Hepatocyte (in vitro differentiated cells): ENCODE measurements at regions not wholly inside any gene's neighbourhood (a gene's known extent, or its start where the extent isn't known, plus 50 kb on each side); places are given as distances from the start of the nearest gene placed in this dataset.

ENCODE experiments used
- DNase-seq: peaks from one replicate; pipeline ENCODE4 v3.0.0-alpha.2; 2016; ENCODE audit warnings: low spot score
- H2AFZ ChIP-seq: fragments of 200-600 bp; sonication (generic); 2 replicates; pipeline ENCODE4 v1.6.0; 2016; ENCODE audit warnings: antibody characterized with exemption, mild to moderate bottlenecking
- H3K27ac ChIP-seq: fragments of 200-600 bp; sonication (generic); 2 replicates; pipeline ENCODE4 v1.5.1; 2016; ENCODE audit warnings: mild to moderate bottlenecking
- H3K27me3 ChIP-seq: fragments of 200-600 bp; sonication (generic); 2 replicates; pipeline ENCODE4 v1.6.1; 2016
- H3K36me3 ChIP-seq: fragments of 200-600 bp; sonication (generic); replicated peaks from 2 replicates; pipeline ENCODE4 v1.5.1; 2016; ENCODE audit warnings: low read depth; ENCODE audit not compliant: insufficient read depth
- H3K4me1 ChIP-seq: fragments of 200-600 bp; sonication (generic); 2 replicates; pipeline ENCODE4 v1.5.1; 2016; ENCODE audit warnings: mild to moderate bottlenecking, moderate library complexity; ENCODE audit not compliant: insufficient read depth
- H3K4me2 ChIP-seq: fragments of 200-600 bp; sonication (generic); 2 replicates; pipeline ENCODE4 v1.6.0; 2016
- H3K4me3 ChIP-seq: fragments of 200-600 bp; sonication (generic); 2 replicates; pipeline ENCODE4 v1.5.1; 2016; ENCODE audit warnings: mild to moderate bottlenecking
- H3K79me2 ChIP-seq: fragments of 200-600 bp; sonication (generic); 2 replicates; pipeline ENCODE4 v1.6.0; 2017; ENCODE audit warnings: mild to moderate bottlenecking
- H3K9me2 ChIP-seq: fragments of 200-600 bp; sonication (generic); replicated peaks from 2 replicates; pipeline ENCODE4 v1.6.0; 2017; ENCODE audit warnings: mild to moderate bottlenecking; ENCODE audit not compliant: insufficient read depth
- H3K9me3 ChIP-seq: fragments of 200-600 bp; sonication (generic); 2 replicates; pipeline ENCODE4 v1.5.1; 2016; ENCODE audit warnings: low read depth, mild to moderate bottlenecking
- H4K20me1 ChIP-seq: fragments of 200-600 bp; sonication (generic); 2 replicates; pipeline ENCODE4 v1.6.0; 2016; ENCODE audit warnings: mild to moderate bottlenecking; ENCODE audit not compliant: insufficient read depth, poor library complexity, severe bottlenecking
- CTCF ChIP-seq: fragments of 200-600 bp; sonication (generic); IDR thresholded peaks from 2 replicates; pipeline ENCODE4 v1.5.1; 2016; ENCODE audit warnings: antibody characterized with exemption, mild to moderate bottlenecking; ENCODE audit not compliant: poor library complexity
- EZH2 ChIP-seq: fragments of 200-600 bp; sonication (generic); IDR thresholded peaks from 2 replicates; pipeline ENCODE4 v1.6.1; 2016; ENCODE audit warnings: antibody characterized with exemption, mild to moderate bottlenecking, borderline replicate concordance
- EZH2phosphoT487 ChIP-seq: fragments of 200-600 bp; sonication (generic); IDR thresholded peaks from one replicate; pipeline ENCODE4 v1.6.1; 2018; ENCODE audit warnings: antibody characterized with exemption, mild to moderate bottlenecking, low read depth, moderate library complexity; ENCODE audit not compliant: unreplicated experiment, severe bottlenecking
- WGBS: methylation state at CpG from one replicate; pipeline ENCODE4 v1.1.6; 2016; ENCODE audit warnings: low lambda C conversion rate; ENCODE audit errors: missing lambda C conversion rate; 5-methylcytosine and 5-hydroxymethylcytosine counted together

GRCh38 chr7:32301427-32301826 lies 188.8 kb downstream of the LSM5 start:
- Histone ChIP-seq H3K79me2 (no peaks in the 10 kb centered on the region), H2AFZ (no peak overlapping the region), H3K36me3 (no peaks in the 10 kb centered on the region), H3K9me3 (no peaks in the 10 kb centered on the region), H4K20me1 (no peaks in the 10 kb centered on the region), H3K27ac (no peak overlapping the region), H3K27me3 (peaks cover 67% of the 10 kb centered on the region), H3K4me3 (no peak overlapping the region), H3K4me2 (no peak overlapping the region), H3K4me1 (peaks cover 4% of the 10 kb centered on the region), H3K9me2 (no peaks in the 10 kb centered on the region)
- no peak for DNase-seq
- TF ChIP-seq EZH2, result no peak
- no peak for TF ChIP-seq EZH2phosphoT487
- TF ChIP-seq CTCF, result no peak
- WGBS, result 75% methylated on average over 3 of the region's 3 CpGs

- Histone ChIP-seq H4K20me1 (no peaks in the 10 kb centered on the region), H3K27me3 (peaks cover 78% of the 10 kb centered on the region), H3K79me2 (no peaks in the 10 kb centered on the region), H3K4me1 (peaks cover 4% of the 10 kb centered on the region), H3K4me2 (peak overlapping the region; percentile 96), H3K4me3 (peak overlapping the region; percentile 55), H3K36me3 (no peaks in the 10 kb centered on the region), H3K9me3 (no peaks in the 10 kb centered on the region), H3K27ac (no peak overlapping the region), H3K9me2 (no peaks in the 10 kb centered on the region), H2AFZ (peak overlapping the region; percentile 87)
- peak; percentile 46 for DNase-seq
- 29% methylated on average over 17 of the region's 17 CpGs for WGBS
- TF ChIP-seq EZH2phosphoT487 (no peak), CTCF (no peak), EZH2 (no peak)
Observed at GRCh38 chr7:32299133-32299702, 191.0 kb downstream of the LSM5 start.

GRCh38 chr7:32298408-32299132 lies 191.6 kb downstream of the LSM5 start:
- H3K27ac ChIP-seq, result no peak overlapping the region
- H3K4me3 ChIP-seq, result peak overlapping the region; percentile 55
- no peaks in the 10 kb centered on the region for H3K36me3 ChIP-seq
- TF ChIP-seq EZH2, result peak; percentile 76
- TF ChIP-seq CTCF, result no peak
- no peak for TF ChIP-seq EZH2phosphoT487
- no peaks in the 10 kb centered on the region for H3K9me3 ChIP-seq
- DNase-seq, result peak; percentile 19
- no peaks in the 10 kb centered on the region for H4K20me1 ChIP-seq
- H3K4me1 ChIP-seq, result peaks cover 4% of the 10 kb centered on the region
- WGBS, result 1% methylated on average over 76 of the region's 80 CpGs
- no peaks in the 10 kb centered on the region for H3K9me2 ChIP-seq
- H3K79me2 ChIP-seq, result no peaks in the 10 kb centered on the region
- H3K27me3 ChIP-seq, result peaks cover 78% of the 10 kb centered on the region
- peak overlapping the region; percentile 96 for H3K4me2 ChIP-seq
- peak overlapping the region; percentile 87 for H2AFZ ChIP-seq
